DMS153 treated with DMSO at 0.1 percent for 48 hours (cell line): ENCODE measurements at regions not wholly inside any gene's neighbourhood (a gene's known extent, or its start where the extent isn't known, plus 50 kb on each side); places are given as distances from the start of the nearest gene placed in this dataset.

Source experiments
- DNase-seq: peaks from one replicate; lab custom pipeline; 2025; ENCODE audit not compliant: unreplicated experiment; lab: John Stamatoyannopoulos, UW

GRCh38 chr13:40069173-40070044 is 413.9 kb downstream of the COG6 start:
- peak; percentile 57 for DNase-seq

DNA sequence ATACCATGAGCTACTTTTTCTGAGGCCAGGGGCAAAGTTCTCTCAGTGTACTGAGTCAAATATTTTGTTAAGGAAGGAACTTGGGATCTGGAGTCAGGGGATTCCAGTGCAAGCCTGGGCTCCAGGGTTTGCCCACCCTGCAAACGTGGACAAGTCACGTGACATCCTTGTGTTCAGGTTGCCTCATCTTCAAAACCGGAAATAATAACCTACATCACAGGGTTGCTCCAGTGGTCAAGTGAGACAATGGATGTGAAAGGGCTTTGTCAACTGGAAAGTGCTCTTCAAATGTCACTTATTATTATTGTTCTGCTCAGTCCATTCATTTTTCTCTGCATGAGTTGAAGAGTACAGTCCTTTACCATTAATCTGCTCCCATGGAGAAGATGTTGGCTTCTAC is 414.9 kb downstream of the COG6 start:
- DNase-seq: no peak

- DNase-seq: no peak
Measured at GRCh38 chr13:40072663-40073120, 417.2 kb downstream of the COG6 start.

GRCh38 chr13:40074338-40074737 is 418.9 kb downstream of the COG6 start:
- no peak for DNase-seq

GRCh38 chr13:40075281-40075680 is 419.8 kb downstream of the COG6 start:
- DNase-seq: no peak

DNA sequence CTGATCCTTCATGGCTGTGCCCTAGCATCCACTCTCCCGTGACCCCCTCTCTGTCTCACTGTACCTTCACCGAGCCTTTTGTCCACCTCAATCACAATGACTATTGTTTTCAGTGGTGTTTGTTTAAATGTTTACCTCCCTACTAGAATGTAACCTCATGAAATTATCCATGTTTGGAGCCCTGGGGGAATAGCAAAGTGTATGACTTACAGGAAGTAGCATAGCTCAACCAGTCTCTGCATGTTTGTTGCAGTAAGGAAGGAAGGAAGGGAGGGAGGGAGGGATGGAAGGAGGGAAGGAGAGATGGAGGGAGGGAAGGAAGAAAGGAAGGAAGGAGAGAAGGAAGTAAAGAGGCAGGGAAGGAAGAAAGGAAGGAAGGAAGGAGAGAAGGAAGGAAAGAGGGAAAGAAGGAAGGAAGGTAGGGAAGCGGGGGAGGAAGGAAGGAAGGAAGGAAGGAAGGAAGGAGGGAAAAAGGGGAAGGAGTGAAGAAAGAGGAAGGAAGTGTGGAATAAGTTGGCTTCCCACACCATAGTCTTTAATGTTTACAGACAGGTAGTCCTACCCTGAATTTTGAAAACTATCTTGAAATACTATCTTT is 421.4 kb downstream of the COG6 start:
- no peak for DNase-seq

DNA sequence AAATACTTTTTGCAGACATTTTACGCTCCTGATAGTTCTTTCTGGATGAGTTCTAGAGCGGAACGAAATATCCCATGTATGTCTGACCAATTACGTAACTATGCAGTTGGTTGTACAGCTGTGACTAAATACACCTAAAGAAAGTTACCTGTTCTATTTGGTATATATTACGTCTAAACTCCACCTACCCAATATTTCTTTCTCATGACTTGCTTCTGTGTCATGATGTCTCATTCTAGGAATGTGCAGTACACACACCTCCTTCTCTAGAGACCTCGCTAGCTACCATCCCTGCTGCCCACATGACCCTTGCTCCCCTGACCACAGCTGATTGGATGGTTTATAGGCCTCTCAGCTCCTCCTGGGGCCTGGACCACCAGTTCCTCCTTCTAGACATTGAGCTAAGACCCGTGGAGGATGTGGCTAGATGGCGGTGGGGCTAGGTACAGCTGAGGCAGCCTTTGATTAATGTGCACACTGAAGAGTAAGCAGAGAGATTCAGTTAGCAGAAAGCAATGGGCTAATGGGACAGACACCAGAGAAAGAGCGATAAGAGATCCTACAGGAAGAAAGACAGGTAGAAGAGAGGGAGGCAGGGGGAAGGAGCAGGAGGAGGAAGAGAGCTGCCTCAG is 422.1 kb downstream of the COG6 start:
- DNase-seq: no peak

DNA sequence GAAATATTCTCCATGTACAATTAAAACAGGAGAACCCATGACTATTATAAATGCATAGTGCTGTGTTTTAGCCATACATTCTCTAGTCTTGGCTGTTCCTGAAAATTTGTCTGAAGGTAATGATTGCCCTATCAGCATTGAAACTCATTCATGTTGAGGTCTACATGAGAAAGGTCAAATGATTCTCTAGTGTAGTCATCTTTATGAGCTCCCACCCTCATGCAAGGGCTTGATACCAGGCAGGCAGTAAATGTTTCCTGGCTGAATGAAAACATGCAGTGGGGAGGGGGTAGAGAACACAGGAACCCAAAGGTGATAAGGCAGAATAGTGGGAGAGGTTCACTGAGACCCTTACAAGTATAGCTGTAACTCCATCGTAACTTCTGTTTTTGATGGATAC is 424.3 kb downstream of the COG6 start:
- DNase-seq: no peak

DNA sequence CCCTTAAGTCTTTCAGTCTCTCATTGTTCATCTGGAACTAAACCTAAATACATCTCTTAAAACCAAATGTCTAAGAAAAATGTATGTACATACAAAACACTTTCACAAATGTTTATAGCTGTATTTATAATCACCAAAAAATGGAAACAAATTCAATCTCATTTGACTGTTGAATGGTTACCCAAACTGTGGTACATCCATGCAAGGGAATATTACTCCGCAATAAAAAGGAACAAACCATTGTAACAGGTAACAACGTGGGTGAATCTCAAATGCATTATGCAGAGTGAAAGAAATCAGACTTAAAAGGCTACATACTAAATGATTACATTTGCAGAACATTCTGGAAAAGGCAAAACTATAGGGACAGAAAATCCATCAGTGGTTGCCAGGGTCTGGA is 425.2 kb downstream of the COG6 start:
- DNase-seq: no peak

DNA sequence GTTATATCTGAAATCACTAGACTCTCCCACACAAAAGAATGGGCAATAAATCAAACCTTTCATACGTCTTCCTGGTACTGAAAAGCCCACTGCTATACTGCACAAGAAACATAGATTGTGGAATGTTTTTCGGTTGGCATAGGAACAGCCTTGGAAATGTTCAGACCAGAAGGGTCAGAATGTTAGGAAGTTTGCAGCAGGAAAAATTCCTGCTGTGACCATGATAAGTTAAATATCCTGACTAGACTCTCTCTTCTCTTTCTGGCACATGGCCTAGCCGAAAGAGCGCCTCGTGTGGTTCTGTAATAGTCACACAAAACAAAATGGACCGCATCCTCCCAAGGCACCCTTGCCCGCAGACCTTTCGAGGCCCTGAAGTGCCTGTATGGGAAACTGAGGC is 427.2 kb downstream of the COG6 start:
- DNase-seq: no peak

- no peak for DNase-seq
Measured at GRCh38 chr13:40083841-40084240, 428.4 kb downstream of the COG6 start.

DNA sequence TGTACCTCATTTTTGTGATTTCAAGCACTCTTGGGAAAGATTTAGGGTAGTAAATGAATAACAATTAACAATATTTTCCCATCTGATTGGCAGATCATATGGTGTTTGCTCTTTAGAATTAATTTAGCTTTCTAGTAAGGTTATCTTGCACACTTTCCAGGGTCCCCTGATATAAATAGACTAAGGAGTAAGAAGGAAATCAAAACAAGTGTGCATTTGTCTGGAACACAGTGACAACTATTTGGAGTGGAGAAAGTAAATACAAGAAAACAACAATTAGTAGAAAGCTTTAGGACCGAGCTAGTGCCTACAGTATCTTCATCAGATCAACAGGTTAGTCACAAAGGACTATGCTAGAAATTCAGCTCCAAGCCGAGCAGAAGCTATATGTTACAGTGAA is 429.5 kb downstream of the COG6 start:
- no peak for DNase-seq

GRCh38 chr13:40087091-40088002 is 431.9 kb downstream of the COG6 start:
- no peak for DNase-seq

DNA sequence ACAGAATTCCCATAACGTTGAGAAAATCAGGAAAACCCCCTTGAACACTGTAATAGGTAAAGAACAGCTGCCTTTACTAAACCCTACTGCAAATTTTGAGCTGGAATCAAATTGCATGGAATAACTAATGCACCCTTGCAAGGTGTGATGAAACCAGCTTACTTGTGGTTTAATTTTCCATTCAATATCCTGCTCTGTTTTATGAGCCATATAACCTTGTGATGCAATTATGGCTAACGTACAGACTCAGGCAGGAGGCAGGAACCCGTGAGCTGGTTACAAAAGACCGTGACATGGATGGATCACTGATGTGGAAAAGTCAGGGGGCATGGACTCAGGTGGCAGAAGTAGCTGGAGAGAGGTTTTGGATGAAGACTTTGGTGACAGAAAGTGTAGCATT is 438.6 kb downstream of the COG6 start:
- no peak for DNase-seq

GRCh38 chr13:40095695-40096356 is 440.4 kb downstream of the COG6 start:
- DNase-seq: no peak

- DNase-seq: peak; percentile 42
Measured at GRCh38 chr13:40096357-40096901, 441.0 kb downstream of the COG6 start.

DNA sequence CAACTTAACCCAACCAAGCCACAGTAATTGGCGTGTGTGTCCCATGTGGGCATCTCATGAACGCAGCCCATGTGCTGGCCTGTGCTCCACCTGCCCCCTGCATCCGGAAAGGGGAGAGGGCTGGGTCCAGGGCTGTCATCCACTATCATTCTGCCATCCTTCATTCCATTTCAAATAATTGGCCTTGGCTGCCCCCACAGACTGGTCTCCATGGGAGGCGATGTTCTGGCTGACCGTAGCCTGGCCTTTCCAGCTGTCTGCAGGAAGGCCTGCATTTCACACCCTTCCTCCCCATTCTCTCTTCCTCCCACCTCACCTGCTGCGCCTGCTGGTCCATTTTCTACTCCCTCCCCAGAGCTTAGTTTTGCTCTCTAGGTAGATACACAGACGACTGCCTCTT is 442.8 kb downstream of the COG6 start:
- no peak for DNase-seq

DNA sequence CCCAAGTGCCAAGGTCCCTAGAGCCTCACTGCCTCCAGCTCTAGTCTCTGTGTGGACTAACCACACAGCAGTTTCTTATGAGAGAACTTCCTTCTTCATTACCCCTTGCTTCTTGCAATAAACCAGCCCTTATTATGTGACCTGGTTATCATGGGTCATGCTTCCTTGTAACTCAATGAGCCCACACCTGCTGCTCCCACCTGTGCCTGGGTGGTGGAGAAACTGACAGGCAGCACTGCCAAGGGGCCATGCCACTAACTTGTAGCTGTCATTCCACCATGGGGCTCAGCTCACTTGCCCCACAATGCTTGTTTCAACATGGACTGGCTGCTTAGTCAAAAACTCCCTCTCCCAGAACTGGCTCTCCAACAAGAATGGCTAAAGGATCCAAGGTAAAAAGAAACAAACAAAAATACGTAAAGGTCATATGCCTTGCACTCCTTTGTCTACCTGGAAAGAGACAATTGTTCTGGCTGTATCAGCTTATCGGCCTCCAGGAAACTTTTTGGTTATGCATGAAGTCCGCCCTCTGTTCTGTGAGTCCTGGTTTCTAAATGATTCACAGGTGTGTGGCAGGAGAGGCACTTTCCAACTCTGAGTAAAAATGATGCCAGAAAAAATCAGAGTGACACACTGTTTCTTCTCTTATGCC is 446.4 kb downstream of the COG6 start:
- no peak for DNase-seq

- DNase-seq: no peak
Measured at GRCh38 chr13:40102360-40102727, 446.9 kb downstream of the COG6 start.

- no peak for DNase-seq
Measured at GRCh38 chr13:40102854-40103253, 447.4 kb downstream of the COG6 start.
